Fibroblast of the aortic adventitia (primary cell): ENCODE measurements at regions not wholly inside any gene's neighbourhood (a gene's known extent, or its start where the extent isn't known, plus 50 kb on each side); places are given as distances from the start of the nearest gene placed in this dataset. TPM values are rescaled to one million over a fixed set of nuclear protein-coding genes. Genes with fewer than 3 reads are reported as not detected.

Source experiments
- DNase-seq: peaks from one replicate; pipeline ENCODE4 v3.0.0-alpha.2; 2010; ENCODE audit warnings: low read depth
- H3K4me3 ChIP-seq: 2 replicates; pipeline ENCODE4 v1.5.1; 2011; ENCODE audit warnings: low read depth, mild to moderate bottlenecking, control low read depth, low read length, moderate library complexity
- small RNA-seq: library from RNA; depleted of rRNA; stranded (forward); fragments of <200 nt; gene quantifications from one replicate; pipeline ENCODE3, GENCODE V24; 2012
- TF ChIP-seq, protein P1 (sequence below): IDR thresholded peaks from 2 replicates; pipeline ENCODE4 v1.5.1; 2011; ENCODE audit warnings: mild to moderate bottlenecking, low read length, control low read depth, inconsistent platforms; ENCODE audit not compliant: insufficient read depth

DNA sequence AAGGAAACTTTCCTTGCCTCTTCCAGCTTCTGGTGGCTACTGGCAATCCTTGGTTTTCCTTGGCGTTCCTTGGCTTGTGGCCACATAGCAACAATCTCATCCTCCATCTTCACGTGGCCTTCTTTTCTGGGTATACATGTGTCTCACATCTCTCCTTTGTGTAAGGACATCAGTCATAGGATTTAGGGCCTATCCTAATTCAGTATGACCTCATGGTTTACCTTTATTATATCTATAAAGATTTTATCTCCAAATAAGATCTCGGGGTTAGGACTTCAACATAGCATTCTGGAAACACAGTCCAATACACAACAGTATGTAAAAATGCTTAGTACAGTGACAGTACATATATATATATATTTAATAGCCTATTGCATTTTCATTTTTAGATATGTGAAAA is 58.4 kb upstream of the LRIG3 start:
- DNase-seq: no peak
- H3K4me3 ChIP-seq: no peak overlapping the region
- TF ChIP-seq, protein P1, sequence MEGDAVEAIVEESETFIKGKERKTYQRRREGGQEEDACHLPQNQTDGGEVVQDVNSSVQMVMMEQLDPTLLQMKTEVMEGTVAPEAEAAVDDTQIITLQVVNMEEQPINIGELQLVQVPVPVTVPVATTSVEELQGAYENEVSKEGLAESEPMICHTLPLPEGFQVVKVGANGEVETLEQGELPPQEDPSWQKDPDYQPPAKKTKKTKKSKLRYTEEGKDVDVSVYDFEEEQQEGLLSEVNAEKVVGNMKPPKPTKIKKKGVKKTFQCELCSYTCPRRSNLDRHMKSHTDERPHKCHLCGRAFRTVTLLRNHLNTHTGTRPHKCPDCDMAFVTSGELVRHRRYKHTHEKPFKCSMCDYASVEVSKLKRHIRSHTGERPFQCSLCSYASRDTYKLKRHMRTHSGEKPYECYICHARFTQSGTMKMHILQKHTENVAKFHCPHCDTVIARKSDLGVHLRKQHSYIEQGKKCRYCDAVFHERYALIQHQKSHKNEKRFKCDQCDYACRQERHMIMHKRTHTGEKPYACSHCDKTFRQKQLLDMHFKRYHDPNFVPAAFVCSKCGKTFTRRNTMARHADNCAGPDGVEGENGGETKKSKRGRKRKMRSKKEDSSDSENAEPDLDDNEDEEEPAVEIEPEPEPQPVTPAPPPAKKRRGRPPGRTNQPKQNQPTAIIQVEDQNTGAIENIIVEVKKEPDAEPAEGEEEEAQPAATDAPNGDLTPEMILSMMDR: no peak

DNA sequence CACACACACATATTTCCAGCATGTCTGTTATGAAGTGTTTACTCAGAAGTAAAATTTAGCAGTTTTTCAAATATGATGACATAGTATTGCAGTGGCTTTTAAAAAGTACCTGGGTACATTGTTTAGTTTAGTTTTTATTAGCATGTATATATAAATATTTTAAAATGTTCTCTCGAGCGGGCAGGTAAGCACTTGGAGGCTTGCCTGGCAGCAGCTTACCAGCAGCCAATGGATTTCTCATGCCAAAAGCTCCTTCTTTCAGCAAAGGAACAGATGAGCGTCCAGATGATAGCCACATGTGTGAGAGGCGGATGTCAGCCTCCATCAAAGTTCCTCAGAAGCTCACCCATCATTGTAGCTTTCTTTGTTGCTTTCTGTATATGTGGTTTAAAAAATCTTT is 57.2 kb upstream of the LRIG3 start:
- no peak overlapping the region for H3K4me3 ChIP-seq
- DNase-seq: no peak
- TF ChIP-seq, protein P1: no peak

DNA sequence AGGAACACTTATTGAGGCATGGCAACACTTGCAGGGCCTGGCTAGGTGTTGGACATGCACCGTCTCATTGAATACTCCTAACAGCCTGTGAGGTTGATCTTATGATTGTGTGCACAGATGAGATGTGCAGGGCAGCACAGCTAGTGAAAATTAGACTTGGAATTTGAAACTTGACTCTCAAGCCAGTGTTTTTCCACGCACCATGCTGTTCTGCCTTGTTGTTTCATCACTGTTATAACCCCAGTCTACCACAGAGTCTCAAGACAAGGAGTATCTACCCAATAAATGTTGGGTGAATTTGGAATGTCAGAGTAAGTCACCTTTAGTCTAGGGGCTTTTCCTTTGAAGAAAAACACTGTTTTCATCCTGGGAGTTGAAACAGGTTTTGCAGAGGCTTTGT is 55.8 kb upstream of the LRIG3 start:
- H3K4me3 ChIP-seq: no peak overlapping the region
- TF ChIP-seq, protein P1: no peak
- DNase-seq: no peak

Small RNAs in the stretch of these regions (small RNA-seq; reads per million reads assigned to genes)
- gene RNU6-279P: not detected
- not detected for gene RNU6-871P
